OCI-LY7 (cell line): ENCODE measurements at regions not wholly inside any gene's neighbourhood (a gene's known extent, or its start where the extent isn't known, plus 50 kb on each side); places are given as distances from the start of the nearest gene placed in this dataset.

Experiments
- BruUV-seq: library from RNA; stranded (reverse); fragments of 400-500 nt; replicated peaks from 2 replicates; lab custom pipeline; 2021; lab: Mats Ljungman, UMichigan
- CTCF ChIA-PET: fragments of 300-600 bp; sonication (Branson Sonifier 250); formaldehyde crosslinking; loops from one replicate; lab custom pipeline; 2022; ENCODE audit warnings: antibody characterized with exemption; ENCODE audit not compliant: unreplicated experiment; lab: Charles Lee
- POLR2A ChIA-PET: fragments of 300-600 bp; sonication (Branson Sonifier 250); formaldehyde crosslinking; loops from one replicate; lab custom pipeline; 2022; ENCODE audit warnings: antibody characterized with exemption; lab: Charles Lee
- DNase-seq: peaks from one replicate; pipeline ENCODE4 v3.0.0-alpha.2; 2015; ENCODE audit warnings: low spot score
- H2AFZ ChIP-seq: fragments of 200-600 bp; sonication (generic), shearing (Covaris generic); 2 replicates; pipeline ENCODE4 v1.6.1; 2014; ENCODE audit warnings: mild to moderate bottlenecking, antibody characterized with exemption, low read length, moderate library complexity
- H3K27ac ChIP-seq: fragments of 200-600 bp; sonication (generic); 2 replicates; pipeline ENCODE4 v1.5.1; 2014; ENCODE audit warnings: mixed run types, low read depth, mild to moderate bottlenecking, moderate library complexity, low read length, inconsistent platforms; ENCODE audit not compliant: poor library complexity, severe bottlenecking
- H3K36me3 ChIP-seq: fragments of 200-600 bp; sonication (generic); 2 replicates; pipeline ENCODE4 v1.6.1; 2014; ENCODE audit warnings: mild to moderate bottlenecking, antibody characterized with exemption, low read length, moderate library complexity, mixed read lengths; ENCODE audit not compliant: insufficient read depth
- H3K4me1 ChIP-seq: fragments of 200-600 bp; sonication (generic); 2 replicates; pipeline ENCODE4 v1.5.1; 2014; ENCODE audit warnings: mild to moderate bottlenecking, low read length; ENCODE audit not compliant: insufficient read depth, poor library complexity, severe bottlenecking
- H3K4me2 ChIP-seq: fragments of 200-600 bp; sonication (generic); 2 replicates; pipeline ENCODE4 v1.6.1; 2014; ENCODE audit warnings: mild to moderate bottlenecking, low read length
- H3K4me3 ChIP-seq: fragments of 200-600 bp; sonication (generic); 2 replicates; pipeline ENCODE4 v1.5.1; 2014; ENCODE audit warnings: mild to moderate bottlenecking, low read depth, low read length; ENCODE audit not compliant: poor library complexity, severe bottlenecking
- H3K79me2 ChIP-seq: fragments of 200-600 bp; sonication (generic); 2 replicates; pipeline ENCODE4 v1.6.1; 2016; ENCODE audit warnings: low read depth, mild to moderate bottlenecking, low read length, moderate library complexity, mixed read lengths; ENCODE audit not compliant: insufficient read depth
- H3K9me2 ChIP-seq: fragments of 200-600 bp; sonication (generic); 2 replicates; pipeline ENCODE4 v1.6.1; 2016; ENCODE audit warnings: mild to moderate bottlenecking, low read length, mixed read lengths; ENCODE audit not compliant: insufficient read depth
- H3K9me3 ChIP-seq: fragments of 200-600 bp; sonication (generic); 2 replicates; pipeline ENCODE4 v1.6.1; 2014; ENCODE audit warnings: mild to moderate bottlenecking, mixed run types, low read length, mixed read lengths
- H4K20me1 ChIP-seq: fragments of 200-600 bp; sonication (generic); 2 replicates; pipeline ENCODE4 v1.6.1; 2014; ENCODE audit warnings: mild to moderate bottlenecking, antibody characterized with exemption, low read length, moderate library complexity, mixed read lengths; ENCODE audit not compliant: insufficient read depth
- CTCF ChIP-seq: fragments of 200-600 bp; sonication (generic); conservative IDR thresholded peaks from 2 replicates; pipeline ENCODE4 v1.5.1; 2014; ENCODE audit warnings: mild to moderate bottlenecking, antibody characterized with exemption, low read length, moderate library complexity, mixed read lengths
- EZH2phosphoT487 ChIP-seq: fragments of 200-600 bp; sonication (generic); IDR thresholded peaks from 2 replicates; pipeline ENCODE4 v1.6.1; 2018; ENCODE audit warnings: low read depth, borderline replicate concordance, mild to moderate bottlenecking, mixed run types, antibody characterized with exemption, low read length, moderate library complexity, mixed read lengths
- intact Hi-C: fragments of 100-400 bp; cut with micrococcal nuclease; formaldehyde crosslinking; loops from one replicate; pipeline ENCODE4 v1.10.0; 2022; ENCODE audit not compliant: unreplicated experiment

DNA sequence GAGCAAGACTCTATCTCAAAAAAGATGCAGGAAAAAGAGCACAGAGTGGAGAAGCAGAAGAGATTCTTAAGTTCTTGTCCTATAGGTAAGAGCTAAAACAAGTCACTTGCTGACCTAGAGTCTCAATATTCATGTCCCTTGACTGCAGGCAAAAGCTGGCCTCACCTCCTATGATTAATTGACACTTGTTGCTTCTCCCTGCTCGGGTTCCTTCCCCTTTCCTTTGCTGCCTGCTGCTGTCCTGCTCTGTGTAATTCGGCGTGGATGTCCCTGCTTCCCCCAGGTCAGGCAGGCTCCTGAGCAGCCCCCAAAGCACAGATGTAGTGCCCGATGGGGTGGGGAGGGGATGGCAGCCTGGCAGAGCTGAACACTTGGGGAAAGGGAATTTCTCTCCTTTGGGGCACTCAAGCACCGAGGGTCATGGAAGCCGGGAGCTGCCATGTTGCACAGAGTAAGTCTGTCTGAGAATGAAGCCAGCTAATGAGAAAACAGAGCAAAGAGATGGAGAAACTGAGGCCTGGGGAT lies 60.8 kb upstream of the NUP50 start:
- Histone ChIP-seq H2AFZ (no peak overlapping the region), H3K36me3 (no peaks in the 10 kb centered on the region), H3K4me3 (no peak overlapping the region), H4K20me1 (no peaks in the 10 kb centered on the region), H3K9me2 (no peaks in the 10 kb centered on the region), H3K9me3 (no peaks in the 10 kb centered on the region), H3K79me2 (no peaks in the 10 kb centered on the region), H3K4me2 (no peak overlapping the region), H3K4me1 (peaks cover 6% of the 10 kb centered on the region), H3K27ac (no peak overlapping the region)
- BruUV-seq: no TSS peak
- TF ChIP-seq CTCF (no peak), EZH2phosphoT487 (no peak)
- intact Hi-C loops: loop anchor here (2.0 to 5.0 kb wide), 2 partner anchors 159 to 332 kb away; no protein-coding TSS in a partner anchor
- ChIA-PET POLR2A (interaction anchor here (0.6 kb wide), 1 partner anchor 1672 kb away, joined by 7 read pairs; no protein-coding TSS in a partner anchor), CTCF (no interaction called here)
- DNase-seq: no peak

DNA sequence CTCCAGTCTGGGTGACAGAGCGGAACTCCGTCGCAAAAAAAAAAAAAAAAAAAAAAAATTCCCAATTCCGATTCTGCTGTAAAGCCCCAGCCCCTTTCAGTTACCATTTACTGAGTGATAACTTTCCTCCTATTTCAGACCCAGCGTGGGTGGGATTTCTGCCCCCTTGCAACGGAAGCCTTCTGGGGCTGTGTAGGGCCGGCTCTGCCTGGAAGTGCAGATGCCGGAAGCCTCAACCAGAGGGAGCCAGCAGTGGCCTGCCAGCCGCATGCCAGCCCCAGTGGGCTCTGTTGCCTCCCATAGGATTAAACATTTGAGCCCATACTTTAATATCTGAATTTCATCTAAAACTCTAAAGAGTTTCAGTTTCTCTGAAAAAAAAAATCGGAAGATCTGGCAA lies 60.0 kb upstream of the NUP50 start:
- no peak for DNase-seq
- no peak overlapping the region for H3K4me2 ChIP-seq
- intact Hi-C loops: loop anchor here (2.0 to 5.0 kb wide), 2 partner anchors 159 to 331 kb away; no protein-coding TSS in a partner anchor
- no peaks in the 10 kb centered on the region for H3K9me3 ChIP-seq
- TF ChIP-seq CTCF: no peak
- TF ChIP-seq EZH2phosphoT487: no peak
- ChIA-PET CTCF (no interaction called here), POLR2A (no interaction called here)
- BruUV-seq: no TSS peak
- H3K4me3 ChIP-seq: no peak overlapping the region
- H2AFZ ChIP-seq: no peak overlapping the region
- H3K27ac ChIP-seq: no peak overlapping the region
- H3K79me2 ChIP-seq: no peaks in the 10 kb centered on the region
- H3K36me3 ChIP-seq: no peaks in the 10 kb centered on the region
- peaks cover 6% of the 10 kb centered on the region for H3K4me1 ChIP-seq
- H3K9me2 ChIP-seq: no peaks in the 10 kb centered on the region
- no peaks in the 10 kb centered on the region for H4K20me1 ChIP-seq

- intact Hi-C loops: loop anchor here (5.0 kb wide), 1 partner anchor 158 kb away; no protein-coding TSS in a partner anchor
- Histone ChIP-seq H3K79me2 (no peaks in the 10 kb centered on the region), H3K4me1 (peaks cover 6% of the 10 kb centered on the region), H4K20me1 (no peaks in the 10 kb centered on the region), H3K36me3 (no peaks in the 10 kb centered on the region), H2AFZ (no peak overlapping the region), H3K4me2 (no peak overlapping the region), H3K9me2 (no peaks in the 10 kb centered on the region), H3K27ac (no peak overlapping the region), H3K4me3 (no peak overlapping the region), H3K9me3 (no peaks in the 10 kb centered on the region)
- ChIA-PET CTCF (no interaction called here), POLR2A (no interaction called here)
- no TSS peak for BruUV-seq
- TF ChIP-seq EZH2phosphoT487: no peak
- TF ChIP-seq CTCF: no peak
- DNase-seq: no peak
Observed at GRCh38 chr22:45104313-45104712, 59.4 kb upstream of the NUP50 start.
